Loucy (cell line): ENCODE measurements at regions not wholly inside any gene's neighbourhood (a gene's known extent, or its start where the extent isn't known, plus 50 kb on each side); places are given as distances from the start of the nearest gene placed in this dataset.

ENCODE experiments used
- H2AFZ ChIP-seq: fragments of 200-600 bp; sonication (generic); 2 replicates; pipeline ENCODE4 v1.6.0; 2016; ENCODE audit warnings: antibody characterized with exemption, mild to moderate bottlenecking, low read length, moderate library complexity
- H3F3A ChIP-seq: fragments of 200-600 bp; 2 replicates; pipeline ENCODE4 v1.6.0; 2016; ENCODE audit warnings: antibody characterized with exemption, low read depth, mild to moderate bottlenecking
- H3K27me3 ChIP-seq: fragments of 200-600 bp; sonication (generic); 2 replicates; pipeline ENCODE4 v1.6.1; 2014; ENCODE audit warnings: low read length, mild to moderate bottlenecking; ENCODE audit not compliant: insufficient read depth, poor library complexity, severe bottlenecking
- H3K36me3 ChIP-seq: fragments of 200-600 bp; sonication (generic); 2 replicates; pipeline ENCODE4 v1.6.1; 2016; ENCODE audit warnings: low read length; ENCODE audit not compliant: insufficient read depth
- H3K4me1 ChIP-seq: fragments of 200-600 bp; sonication (generic); 2 replicates; pipeline ENCODE4 v1.5.1; 2014; ENCODE audit warnings: low read length, mild to moderate bottlenecking; ENCODE audit not compliant: insufficient read depth, poor library complexity, severe bottlenecking
- H3K4me2 ChIP-seq: fragments of 200-600 bp; sonication (generic); 2 replicates; pipeline ENCODE4 v1.6.0; 2014; ENCODE audit warnings: antibody characterized with exemption, low read length, low read depth, mild to moderate bottlenecking; ENCODE audit not compliant: poor library complexity, severe bottlenecking
- H3K4me3 ChIP-seq: fragments of 200-600 bp; sonication (generic); 2 replicates; pipeline ENCODE4 v1.5.1; 2014; ENCODE audit warnings: low read length, mild to moderate bottlenecking, mixed read lengths; ENCODE audit not compliant: poor library complexity, severe bottlenecking
- H3K79me2 ChIP-seq: fragments of 200-600 bp; sonication (generic); 2 replicates; pipeline ENCODE4 v1.6.1; 2014; ENCODE audit warnings: low read length; ENCODE audit not compliant: insufficient read depth
- H3K9ac ChIP-seq: fragments of 200-600 bp; sonication (generic); 2 replicates; pipeline ENCODE4 v1.6.0; 2014; ENCODE audit warnings: mild to moderate bottlenecking, low read depth, low read length, moderate library complexity; ENCODE audit not compliant: poor library complexity, severe bottlenecking
- H3K9me2 ChIP-seq: fragments of 200-600 bp; sonication (generic); replicated peaks from 2 replicates; pipeline ENCODE4 v1.6.1; 2016; ENCODE audit warnings: low read depth, low read length, mixed read lengths
- H3K9me3 ChIP-seq: fragments of 200-600 bp; sonication (generic); 2 replicates; pipeline ENCODE4 v1.6.1; 2014; ENCODE audit warnings: mild to moderate bottlenecking, antibody characterized with exemption, low read length, low read depth; ENCODE audit not compliant: insufficient read depth
- H4K20me1 ChIP-seq: fragments of 200-600 bp; sonication (generic); 2 replicates; pipeline ENCODE4 v1.6.0; 2014; ENCODE audit warnings: antibody characterized with exemption, low read length, mild to moderate bottlenecking; ENCODE audit not compliant: insufficient read depth, poor library complexity, severe bottlenecking
- CTCF ChIP-seq: fragments of 200-600 bp; sonication (generic); conservative IDR thresholded peaks from 2 replicates; pipeline ENCODE4 v1.5.1; 2014; ENCODE audit warnings: mild to moderate bottlenecking, antibody characterized with exemption, low read length
- EZH2phosphoT487 ChIP-seq: fragments of 200-600 bp; IDR thresholded peaks from 2 replicates; pipeline ENCODE4 v1.6.1; 2018; ENCODE audit warnings: antibody characterized with exemption, mild to moderate bottlenecking, moderate library complexity, borderline replicate concordance

DNA sequence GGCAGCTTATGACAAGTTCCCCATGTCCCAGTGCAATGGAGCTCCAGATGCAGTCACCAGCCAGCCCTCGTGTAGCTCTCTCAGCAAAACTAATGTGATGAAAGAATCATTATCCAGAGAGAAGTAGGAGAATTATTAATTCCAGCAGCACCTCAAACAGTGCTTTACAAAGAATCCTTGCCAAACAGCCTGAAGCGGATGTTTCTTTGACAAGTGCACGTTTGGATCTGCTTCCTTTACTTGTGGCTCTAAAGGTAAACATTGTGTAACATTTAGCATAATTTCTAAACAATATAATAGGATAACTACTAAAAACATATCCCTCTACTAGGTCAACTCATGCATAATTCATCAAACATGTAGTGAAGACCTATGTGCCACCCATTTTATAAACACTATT is 197.0 kb downstream of the FAM181B start:
- no peak for TF ChIP-seq CTCF
- TF ChIP-seq EZH2phosphoT487, result no peak
- H3K27me3 ChIP-seq, result no peaks in the 10 kb centered on the region
- H3F3A ChIP-seq, result no peaks in the 10 kb centered on the region
- no peaks in the 10 kb centered on the region for H3K79me2 ChIP-seq
- no peaks in the 10 kb centered on the region for H3K9me3 ChIP-seq
- no peak overlapping the region for H2AFZ ChIP-seq
- no peak overlapping the region for H3K4me3 ChIP-seq
- H4K20me1 ChIP-seq, result no peaks in the 10 kb centered on the region
- H3K9me2 ChIP-seq, result no peaks in the 10 kb centered on the region
- no peak overlapping the region for H3K9ac ChIP-seq
- H3K36me3 ChIP-seq, result no peaks in the 10 kb centered on the region
- H3K4me2 ChIP-seq, result no peak overlapping the region
- no peaks in the 10 kb centered on the region for H3K4me1 ChIP-seq

DNA sequence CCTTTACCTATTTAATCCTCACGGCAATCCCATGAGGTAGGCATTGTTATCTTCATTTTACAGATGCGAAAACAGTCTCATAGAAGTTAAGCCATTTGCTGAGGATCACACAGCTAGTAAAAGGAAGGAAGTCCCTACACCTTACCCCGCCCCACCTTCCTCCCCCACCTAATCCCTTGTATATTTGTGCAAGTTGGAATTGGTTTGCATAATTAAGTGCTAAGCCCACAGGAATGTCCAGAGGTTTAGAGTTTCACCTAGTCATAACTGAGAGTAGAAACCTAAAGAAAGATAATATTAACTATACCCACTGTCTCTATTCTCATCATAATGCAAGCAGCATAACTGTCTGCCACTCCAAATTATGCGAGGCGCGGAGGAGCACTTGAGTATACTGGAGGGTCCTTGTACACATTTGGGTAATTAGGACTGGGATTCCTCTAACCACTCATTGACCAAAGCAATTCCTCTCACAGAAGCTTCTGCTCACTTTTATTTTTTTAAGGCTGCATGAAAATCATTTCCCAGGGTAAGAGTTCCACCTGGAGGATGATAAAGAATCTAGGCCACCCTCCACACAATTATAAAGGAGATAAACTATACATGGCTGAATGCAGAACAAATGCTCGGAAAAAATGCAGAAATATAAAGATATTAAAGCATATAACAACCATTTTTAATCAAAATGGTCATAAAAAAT is 199.9 kb downstream of the FAM181B start:
- Histone ChIP-seq H3K27me3 (no peaks in the 10 kb centered on the region), H3K4me3 (no peak overlapping the region), H3K9ac (no peak overlapping the region), H3K9me3 (no peaks in the 10 kb centered on the region), H3K4me2 (no peak overlapping the region), H2AFZ (no peak overlapping the region), H3F3A (no peaks in the 10 kb centered on the region), H3K79me2 (no peaks in the 10 kb centered on the region), H3K4me1 (no peaks in the 10 kb centered on the region), H3K36me3 (no peaks in the 10 kb centered on the region), H4K20me1 (no peaks in the 10 kb centered on the region), H3K9me2 (no peaks in the 10 kb centered on the region)
- TF ChIP-seq CTCF (no peak), EZH2phosphoT487 (no peak)

- H3K36me3 ChIP-seq, result no peaks in the 10 kb centered on the region
- no peak overlapping the region for H3K4me2 ChIP-seq
- no peak overlapping the region for H3K9ac ChIP-seq
Observed at GRCh38 chr11:82529936-82530335, 203.7 kb downstream of the FAM181B start.

More at GRCh38 chr11:82529936-82530335, 203.7 kb downstream of the FAM181B start:
- Histone ChIP-seq H3F3A (no peaks in the 10 kb centered on the region), H3K79me2 (no peaks in the 10 kb centered on the region), H4K20me1 (no peaks in the 10 kb centered on the region), H2AFZ (no peak overlapping the region), H3K9me2 (no peaks in the 10 kb centered on the region), H3K4me1 (no peaks in the 10 kb centered on the region), H3K9me3 (no peaks in the 10 kb centered on the region), H3K4me3 (no peak overlapping the region), H3K27me3 (no peaks in the 10 kb centered on the region)
- no peak for TF ChIP-seq CTCF
- no peak for TF ChIP-seq EZH2phosphoT487
